T-cell (primary cell): ENCODE measurements at regions not wholly inside any gene's neighbourhood (a gene's known extent, or its start where the extent isn't known, plus 50 kb on each side); places are given as distances from the start of the nearest gene placed in this dataset.

Experiments
- ATAC-seq, 4 experiments: fragments of 200-7000 bp in 3 of 4; fragments of 150-1000 bp in 1 of 4; cut with Tn5 transposase; replicated peaks in 1 of 4; 1 replicate in 3 of 4; 2 replicates in 1 of 4; pipeline ENCODE4 v1.10.0; 2021; ENCODE audit warnings: moderate library complexity in 3 of 4, mild to moderate bottlenecking in 2 of 4, moderate number of reproducible peaks in 1 of 4
- CTCF ChIA-PET, 2 donors: fragments of 300-600 bp; sonication (Branson Sonifier 250); formaldehyde crosslinking; loops; one replicate each; lab custom pipeline; 2022; ENCODE audit warnings: antibody characterized with exemption in 2 of 2; lab: Charles Lee
- POLR2A ChIA-PET, 2 donors: fragments of 300-600 bp; sonication (Branson Sonifier 250); formaldehyde crosslinking; loops; one replicate each; lab custom pipeline; 2022; ENCODE audit warnings: antibody characterized with exemption in 2 of 2; lab: Charles Lee
- DNase-seq, 35 experiments: peaks; one replicate each; pipeline versions ENCODE4 v3.0.0 to v3.0.0-alpha.2; 2013 to 2023
- H3K27ac ChIP-seq: one replicate; pipeline ENCODE4 v1.5.1; 2013; ENCODE audit warnings: low read length
- H3K27me3 ChIP-seq, 2 experiments: replicated peaks in 1 of 2; 1 replicate in 1 of 2; 2 replicates in 1 of 2; pipeline versions ENCODE4 v1.6.1 to v1.7.0; 2013; ENCODE audit warnings: low read length in 1 of 2, mixed read lengths in 1 of 2; ENCODE audit not compliant: control insufficient read depth in 2 of 2, insufficient read depth in 2 of 2; ENCODE audit errors: extremely low read depth in 1 of 2
- H3K36me3 ChIP-seq, 2 donors: 1 replicate in 1 of 2; 2 replicates in 1 of 2; pipeline versions ENCODE4 v1.6.1 to v1.7.0; 2013; ENCODE audit warnings: low read length in 1 of 2; ENCODE audit not compliant: control insufficient read depth in 2 of 2, insufficient read depth in 1 of 2; ENCODE audit errors: extremely low read depth in 1 of 2
- H3K4me1 ChIP-seq, 2 experiments: 1 replicate in 1 of 2; 2 replicates in 1 of 2; pipeline versions ENCODE4 v1.6.1 to v1.7.0; 2013; ENCODE audit warnings: low read length in 2 of 2, mixed read lengths in 1 of 2; ENCODE audit not compliant: insufficient read depth in 2 of 2, control insufficient read depth in 1 of 2; ENCODE audit errors: extremely low read depth in 1 of 2
- H3K4me3 ChIP-seq, 2 donors: 1 replicate in 1 of 2; 2 replicates in 1 of 2; pipeline versions ENCODE4 v1.5.1 to v1.7.0; 2013; ENCODE audit warnings: mild to moderate bottlenecking in 2 of 2, low read length in 1 of 2, moderate library complexity in 1 of 2; ENCODE audit not compliant: control insufficient read depth in 1 of 2; ENCODE audit errors: extremely low read depth in 1 of 2
- H3K9me3 ChIP-seq: 2 replicates; pipeline ENCODE4 v1.7.0; 2013
- H3K27ac Mint-ChIP-seq, 2 donors: one replicate each; pipeline ENCODE4 v1.8.0; 2020 to 2021; ENCODE audit warnings: mild to moderate bottlenecking in 2 of 2, mixed read lengths in 2 of 2
- H3K27me3 Mint-ChIP-seq, 2 donors: one replicate each; pipeline ENCODE4 v1.8.0; 2021 to 2022; ENCODE audit warnings: mixed read lengths in 2 of 2
- H3K36me3 Mint-ChIP-seq: one replicate; pipeline ENCODE4 v1.8.0; 2021; ENCODE audit warnings: mixed read lengths
- H3K4me1 Mint-ChIP-seq, 3 donors: one replicate each; pipeline ENCODE4 v1.8.0; 2020 to 2022; ENCODE audit warnings: mixed read lengths in 3 of 3, mild to moderate bottlenecking in 1 of 3
- H3K4me3 Mint-ChIP-seq, 3 donors: one replicate each; pipeline ENCODE4 v1.8.0; 2020 to 2022; ENCODE audit warnings: mild to moderate bottlenecking in 3 of 3, mixed read lengths in 3 of 3, moderate library complexity in 3 of 3
- H3K9me3 Mint-ChIP-seq, 3 donors: one replicate each; pipeline ENCODE4 v1.8.0; 2020 to 2022; ENCODE audit warnings: mixed read lengths in 3 of 3
- WGBS: methylation state at CpG from one replicate; pipeline ENCODE4 v1.1.5; 2013; ENCODE audit warnings: missing lambda C conversion rate; ENCODE audit not compliant: insufficient coverage; 5-methylcytosine and 5-hydroxymethylcytosine counted together

DNA sequence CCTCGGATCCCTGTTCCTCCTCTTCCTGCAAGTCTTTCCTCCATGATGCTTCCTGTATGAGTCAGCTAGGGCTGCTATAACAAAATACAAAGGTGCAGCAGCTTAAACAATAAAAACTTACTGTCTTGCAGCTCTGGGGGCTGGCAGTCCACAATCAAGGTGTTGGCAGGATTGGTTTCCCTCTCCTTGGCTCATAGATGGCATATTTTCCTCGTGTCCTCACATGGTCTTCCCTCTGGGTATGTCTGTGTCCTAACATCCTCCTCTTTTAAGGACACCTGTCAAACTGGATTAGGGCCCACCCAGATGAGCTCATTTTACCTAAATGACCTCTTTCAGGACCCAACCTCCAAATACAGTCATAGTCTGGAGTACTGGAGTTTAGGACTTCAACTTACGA lies 117.5 kb downstream of the MED10 start:
- Mint-ChIP-seq H3K9me3 (no peaks in the 10 kb centered on the region), H3K27ac (no peak overlapping the region), H3K4me1 (no peaks in the 10 kb centered on the region), H3K36me3 (no peaks in the 10 kb centered on the region), H3K4me3 (no peak overlapping the region), H3K27me3 (peaks cover 7 to 10% of the 10 kb centered on the region in 2 donors)
- DNase-seq (no peak), ATAC-seq (no peak)
- ChIA-PET POLR2A (no interaction called here), CTCF (interaction anchor here in 1 of 2 donors (0.6 kb wide), 1 partner anchor 95 kb away, joined by 6 read pairs; no protein-coding TSS in a partner anchor)
- Histone ChIP-seq H3K36me3 (no peaks in the 10 kb centered on the region), H3K27me3 (peaks cover 0 to 10% of the 10 kb centered on the region in 2 experiments), H3K27ac (no peak overlapping the region), H3K9me3 (no peaks in the 10 kb centered on the region), H3K4me3 (no peak overlapping the region), H3K4me1 (no peaks in the 10 kb centered on the region)
- 63% methylated on average over 1 of the region's 3 CpGs for WGBS

- Mint-ChIP-seq H3K4me3 (no peak overlapping the region), H3K27ac (no peak overlapping the region), H3K9me3 (no peaks in the 10 kb centered on the region), H3K27me3 (peaks cover 6 to 9% of the 10 kb centered on the region in 2 donors), H3K4me1 (no peaks in the 10 kb centered on the region), H3K36me3 (no peaks in the 10 kb centered on the region)
- H3K27ac ChIP-seq, result no peak overlapping the region
- WGBS, result no CpG with 5 or more reads among the region's 3 CpGs
- DNase-seq (no peak), ATAC-seq (no peak)
- H3K27me3 ChIP-seq, result peaks cover 0 to 10% of the 10 kb centered on the region in 2 experiments
- H3K4me1 ChIP-seq, result no peaks in the 10 kb centered on the region
- CTCF ChIA-PET, result no interaction called here
- H3K9me3 ChIP-seq, result no peaks in the 10 kb centered on the region
- no peaks in the 10 kb centered on the region for H3K36me3 ChIP-seq
- POLR2A ChIA-PET, result no interaction called here
- no peak overlapping the region for H3K4me3 ChIP-seq
These were observed 121.4 kb downstream of the MED10 start for GRCh38 chr5:6256901-6257300.

GRCh38 chr5:6255956-6256355 lies 122.4 kb downstream of the MED10 start:
- H3K36me3 ChIP-seq, result no peaks in the 10 kb centered on the region
- H3K4me1 Mint-ChIP-seq, result no peaks in the 10 kb centered on the region
- H3K27ac Mint-ChIP-seq, result no peak overlapping the region
- no peak for DNase-seq
- no peak overlapping the region for H3K4me3 ChIP-seq
- ATAC-seq, result no peak
- H3K4me1 ChIP-seq, result no peaks in the 10 kb centered on the region
- no peak overlapping the region for H3K4me3 Mint-ChIP-seq
- H3K27me3 ChIP-seq, result peaks cover 0 to 10% of the 10 kb centered on the region in 2 experiments
- H3K27ac ChIP-seq, result no peak overlapping the region
- H3K9me3 ChIP-seq, result no peaks in the 10 kb centered on the region
- H3K9me3 Mint-ChIP-seq, result no peaks in the 10 kb centered on the region
- POLR2A ChIA-PET, result no interaction called here
- CTCF ChIA-PET, result no interaction called here
- 31% methylated on average over 1 of the region's 2 CpGs for WGBS
- H3K36me3 Mint-ChIP-seq, result no peaks in the 10 kb centered on the region
- H3K27me3 Mint-ChIP-seq, result peaks cover 6 to 9% of the 10 kb centered on the region in 2 donors

GRCh38 chr5:6253846-6254245 lies 124.5 kb downstream of the MED10 start:
- no peak for ATAC-seq
- Histone ChIP-seq H3K9me3 (no peaks in the 10 kb centered on the region), H3K36me3 (no peaks in the 10 kb centered on the region), H3K4me3 (no peak overlapping the region), H3K27ac (no peak overlapping the region), H3K4me1 (no peaks in the 10 kb centered on the region), H3K27me3 (peaks cover 0 to 9% of the 10 kb centered on the region in 2 experiments)
- CTCF ChIA-PET, result interaction anchor here in 1 of 2 donors (0.6 kb wide), 1 partner anchor 45 kb away, joined by 3 read pairs; no protein-coding TSS in a partner anchor
- DNase-seq, result no peak
- no peaks in the 10 kb centered on the region for H3K36me3 Mint-ChIP-seq
- H3K27me3 Mint-ChIP-seq, result peaks cover 0 to 6% of the 10 kb centered on the region in 2 donors
- 70% methylated on average over 3 of the region's 3 CpGs for WGBS
- POLR2A ChIA-PET, result no interaction called here
- no peaks in the 10 kb centered on the region for H3K9me3 Mint-ChIP-seq
- no peaks in the 10 kb centered on the region for H3K4me1 Mint-ChIP-seq
- no peak overlapping the region for H3K27ac Mint-ChIP-seq
- no peak overlapping the region for H3K4me3 Mint-ChIP-seq

DNA sequence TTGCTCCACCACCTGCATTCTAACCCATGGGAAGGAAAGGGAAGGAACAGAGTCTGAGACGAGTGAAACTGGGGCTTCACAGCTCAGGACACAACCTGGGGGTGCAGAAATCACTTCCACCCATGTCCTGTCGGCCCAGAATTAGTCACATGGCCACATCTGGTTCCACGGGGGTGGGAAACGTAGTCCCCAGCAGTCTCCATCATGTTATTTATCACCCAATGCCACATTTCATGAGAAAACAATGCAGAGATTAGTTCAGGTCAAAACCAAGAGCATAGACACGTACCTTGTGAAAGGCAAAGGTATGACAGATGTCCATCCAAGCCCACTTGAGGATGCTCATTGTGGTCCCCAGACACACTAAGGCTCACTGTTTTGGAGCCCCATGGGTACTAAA lies 125.1 kb downstream of the MED10 start:
- Histone ChIP-seq H3K27me3 (peaks cover 0 to 9% of the 10 kb centered on the region in 2 experiments), H3K4me1 (no peaks in the 10 kb centered on the region), H3K36me3 (no peaks in the 10 kb centered on the region), H3K27ac (no peak overlapping the region), H3K9me3 (no peaks in the 10 kb centered on the region), H3K4me3 (no peak overlapping the region)
- ChIA-PET CTCF (no interaction called here), POLR2A (no interaction called here)
- no peaks in the 10 kb centered on the region for H3K4me1 Mint-ChIP-seq
- H3K36me3 Mint-ChIP-seq, result no peaks in the 10 kb centered on the region
- peaks cover 0 to 6% of the 10 kb centered on the region in 2 donors for H3K27me3 Mint-ChIP-seq
- H3K4me3 Mint-ChIP-seq, result no peak overlapping the region
- no peak overlapping the region for H3K27ac Mint-ChIP-seq
- ATAC-seq (no peak), DNase-seq (no peak)
- H3K9me3 Mint-ChIP-seq, result no peaks in the 10 kb centered on the region
- WGBS, result 80% methylated on average over 1 of the region's 5 CpGs

DNA sequence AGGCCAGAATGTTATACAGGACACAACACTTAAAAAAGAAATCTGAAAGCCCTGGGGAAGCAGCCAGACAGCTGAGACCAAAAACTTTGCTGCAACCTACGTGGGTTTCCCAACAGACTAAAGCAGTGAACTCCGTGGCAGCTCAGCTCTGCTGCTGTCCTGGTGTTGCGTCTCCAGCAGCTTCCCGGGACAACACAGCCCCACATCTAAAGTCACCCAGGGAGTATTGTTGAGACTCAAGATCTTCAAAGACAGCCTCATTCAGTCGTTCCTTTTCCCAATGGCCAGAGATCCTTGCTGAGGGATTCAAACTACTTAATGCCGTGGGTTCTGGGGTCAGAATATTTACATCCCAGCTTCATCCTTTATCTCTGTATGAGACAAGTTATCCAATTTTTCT lies 125.8 kb downstream of the MED10 start:
- Histone ChIP-seq H3K4me1 (no peaks in the 10 kb centered on the region), H3K36me3 (no peaks in the 10 kb centered on the region), H3K4me3 (no peak overlapping the region), H3K27me3 (peaks cover 0 to 9% of the 10 kb centered on the region in 2 experiments), H3K27ac (no peak overlapping the region), H3K9me3 (no peaks in the 10 kb centered on the region)
- ChIA-PET CTCF (no interaction called here), POLR2A (no interaction called here)
- Mint-ChIP-seq H3K27me3 (peaks cover 0 to 6% of the 10 kb centered on the region in 2 donors), H3K9me3 (no peaks in the 10 kb centered on the region), H3K36me3 (no peaks in the 10 kb centered on the region), H3K4me1 (no peaks in the 10 kb centered on the region), H3K27ac (no peak overlapping the region), H3K4me3 (no peak overlapping the region)
- ATAC-seq (no peak), DNase-seq (no peak)
- 51% methylated on average over 3 of the region's 6 CpGs for WGBS

- CTCF ChIA-PET, result no interaction called here
These were observed 126.7 kb downstream of the MED10 start for GRCh38 chr5:6251565-6252102.

More at GRCh38 chr5:6251565-6252102, 126.7 kb downstream of the MED10 start:
- DNase-seq, result no peak
- no peaks in the 10 kb centered on the region for H3K36me3 Mint-ChIP-seq
- no peaks in the 10 kb centered on the region for H3K4me1 Mint-ChIP-seq
- Histone ChIP-seq H3K27ac (no peak overlapping the region), H3K36me3 (no peaks in the 10 kb centered on the region), H3K4me3 (no peak overlapping the region), H3K4me1 (no peaks in the 10 kb centered on the region), H3K9me3 (no peaks in the 10 kb centered on the region), H3K27me3 (peaks cover 0 to 9% of the 10 kb centered on the region in 2 experiments)
- H3K9me3 Mint-ChIP-seq, result no peaks in the 10 kb centered on the region
- 76% methylated on average over 7 of the region's 7 CpGs for WGBS
- ATAC-seq, result no peak
- H3K27me3 Mint-ChIP-seq, result peaks cover 0 to 6% of the 10 kb centered on the region in 2 donors
- no peak overlapping the region for H3K4me3 Mint-ChIP-seq
- H3K27ac Mint-ChIP-seq, result no peak overlapping the region
- POLR2A ChIA-PET, result no interaction called here
